Epithelial cell of esophagus (primary cell): ENCODE measurements at regions not wholly inside any gene's neighbourhood (a gene's known extent, or its start where the extent isn't known, plus 50 kb on each side); places are given as distances from the start of the nearest gene placed in this dataset.

Experiments
- DNase-seq: peaks from one replicate; pipeline ENCODE4 v3.0.0; 2010; ENCODE audit warnings: low read depth
- H3K4me3 ChIP-seq: 2 replicates; pipeline ENCODE4 v1.5.1; 2011; ENCODE audit warnings: mild to moderate bottlenecking, low read length, control low read depth
- TF ChIP-seq, protein P1 (sequence below): IDR thresholded peaks from 2 replicates; pipeline ENCODE4 v1.5.1; 2011; ENCODE audit warnings: low read depth, mild to moderate bottlenecking, low read length, control low read depth, inconsistent platforms; ENCODE audit not compliant: insufficient read depth; ENCODE audit errors: missing control alignments

DNA sequence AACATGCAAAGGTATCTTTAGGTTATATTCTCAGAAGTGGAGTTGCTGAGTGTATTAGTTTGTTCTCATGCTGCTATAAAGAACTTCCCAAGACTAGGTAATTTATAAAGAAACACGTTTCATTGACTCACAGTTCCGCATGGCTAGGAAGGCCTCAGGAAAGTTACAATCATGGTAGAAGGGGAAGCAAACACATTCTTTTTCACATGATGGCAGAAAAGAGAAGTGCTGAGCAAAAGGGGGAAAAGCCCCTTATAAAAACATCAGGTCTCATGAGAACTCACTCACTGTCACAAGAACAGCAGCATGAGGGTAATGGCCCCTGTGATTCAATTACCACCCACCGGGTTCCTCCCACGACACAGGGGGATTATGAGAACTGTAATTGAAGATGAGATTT is 163.6 kb upstream of the PRLR start:
- DNase-seq = no peak
- H3K4me3 ChIP-seq = no peak overlapping the region
- TF ChIP-seq, protein P1, sequence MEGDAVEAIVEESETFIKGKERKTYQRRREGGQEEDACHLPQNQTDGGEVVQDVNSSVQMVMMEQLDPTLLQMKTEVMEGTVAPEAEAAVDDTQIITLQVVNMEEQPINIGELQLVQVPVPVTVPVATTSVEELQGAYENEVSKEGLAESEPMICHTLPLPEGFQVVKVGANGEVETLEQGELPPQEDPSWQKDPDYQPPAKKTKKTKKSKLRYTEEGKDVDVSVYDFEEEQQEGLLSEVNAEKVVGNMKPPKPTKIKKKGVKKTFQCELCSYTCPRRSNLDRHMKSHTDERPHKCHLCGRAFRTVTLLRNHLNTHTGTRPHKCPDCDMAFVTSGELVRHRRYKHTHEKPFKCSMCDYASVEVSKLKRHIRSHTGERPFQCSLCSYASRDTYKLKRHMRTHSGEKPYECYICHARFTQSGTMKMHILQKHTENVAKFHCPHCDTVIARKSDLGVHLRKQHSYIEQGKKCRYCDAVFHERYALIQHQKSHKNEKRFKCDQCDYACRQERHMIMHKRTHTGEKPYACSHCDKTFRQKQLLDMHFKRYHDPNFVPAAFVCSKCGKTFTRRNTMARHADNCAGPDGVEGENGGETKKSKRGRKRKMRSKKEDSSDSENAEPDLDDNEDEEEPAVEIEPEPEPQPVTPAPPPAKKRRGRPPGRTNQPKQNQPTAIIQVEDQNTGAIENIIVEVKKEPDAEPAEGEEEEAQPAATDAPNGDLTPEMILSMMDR = no peak

- TF ChIP-seq, protein P1 = no peak
- DNase-seq = no peak
- H3K4me3 ChIP-seq = no peak overlapping the region
Observed at GRCh38 chr5:35384658-35385057, 154.4 kb upstream of the PRLR start.

DNA sequence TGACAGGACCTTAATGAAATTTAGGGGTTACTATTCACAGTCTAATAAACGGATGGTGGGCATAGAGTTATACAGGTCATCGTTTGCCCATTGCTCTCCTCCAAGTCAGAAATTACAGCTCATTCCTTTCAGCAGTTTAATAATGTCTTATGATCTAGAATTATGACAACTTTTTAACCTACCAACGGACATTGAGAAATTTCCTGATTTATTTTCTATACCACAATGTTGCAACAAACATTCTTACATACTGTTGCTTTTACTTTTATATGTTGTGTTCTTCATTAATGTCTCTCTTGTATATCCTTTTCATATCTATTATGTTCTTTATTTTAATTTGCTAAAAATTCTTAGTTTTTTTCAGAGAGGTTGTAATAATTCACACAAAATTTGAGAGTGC is 152.8 kb upstream of the PRLR start:
- no peak overlapping the region for H3K4me3 ChIP-seq
- no peak for DNase-seq
- TF ChIP-seq, protein P1 = no peak

DNA sequence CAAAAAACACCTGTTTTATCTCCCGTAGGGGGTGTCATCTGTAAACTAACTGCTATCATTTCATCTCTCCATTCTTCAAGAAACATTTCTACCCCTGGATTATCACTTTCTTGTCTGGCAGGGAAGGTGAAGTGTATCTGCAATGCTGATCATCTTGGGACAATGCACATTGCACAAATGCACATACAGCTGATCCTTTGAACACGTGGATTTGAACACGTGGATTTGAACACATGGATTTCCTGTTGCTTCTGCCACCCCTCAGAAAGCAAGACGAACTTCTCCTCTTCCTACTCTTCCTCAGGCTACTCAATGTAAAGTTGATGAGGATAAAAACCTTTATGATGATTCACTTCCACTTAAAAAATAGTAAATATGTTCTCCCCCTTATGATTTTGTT is 147.4 kb upstream of the PRLR start:
- TF ChIP-seq, protein P1 = no peak
- no peak for DNase-seq
- H3K4me3 ChIP-seq = no peak overlapping the region

DNA sequence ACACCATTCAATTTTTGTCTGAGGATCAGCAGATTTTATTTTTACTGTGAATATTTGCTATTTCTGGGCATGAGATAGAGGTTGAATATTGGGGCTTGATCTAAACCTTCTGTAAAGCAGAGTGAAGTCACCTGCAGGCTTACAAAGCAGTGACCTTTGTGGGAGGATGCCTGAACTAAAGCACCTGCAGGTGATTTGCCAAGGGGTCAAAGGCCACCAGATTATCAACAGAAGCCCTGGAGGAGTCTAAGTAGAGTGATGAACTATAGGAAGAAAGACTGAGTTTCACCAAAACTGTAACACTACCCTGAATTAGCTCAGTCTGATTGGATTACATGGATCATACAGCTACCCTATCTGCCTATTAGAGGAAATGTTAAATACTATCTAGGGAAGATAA is 144.3 kb upstream of the PRLR start:
- no peak overlapping the region for H3K4me3 ChIP-seq
- DNase-seq = no peak
- TF ChIP-seq, protein P1 = no peak

- TF ChIP-seq, protein P1 = no peak
- DNase-seq = no peak
- no peak overlapping the region for H3K4me3 ChIP-seq
Observed at GRCh38 chr5:35373249-35373648, 143.0 kb upstream of the PRLR start.

- TF ChIP-seq, protein P1 = no peak
- no peak overlapping the region for H3K4me3 ChIP-seq
- no peak for DNase-seq
Observed at GRCh38 chr5:35372482-35372881, 142.2 kb upstream of the PRLR start.
